ENCODE measurements at regions not wholly inside any gene's neighbourhood (a gene's known extent, or its start where the extent isn't known, plus 50 kb on each side); places are given as distances from the start of the nearest gene placed in this dataset.

DNA sequence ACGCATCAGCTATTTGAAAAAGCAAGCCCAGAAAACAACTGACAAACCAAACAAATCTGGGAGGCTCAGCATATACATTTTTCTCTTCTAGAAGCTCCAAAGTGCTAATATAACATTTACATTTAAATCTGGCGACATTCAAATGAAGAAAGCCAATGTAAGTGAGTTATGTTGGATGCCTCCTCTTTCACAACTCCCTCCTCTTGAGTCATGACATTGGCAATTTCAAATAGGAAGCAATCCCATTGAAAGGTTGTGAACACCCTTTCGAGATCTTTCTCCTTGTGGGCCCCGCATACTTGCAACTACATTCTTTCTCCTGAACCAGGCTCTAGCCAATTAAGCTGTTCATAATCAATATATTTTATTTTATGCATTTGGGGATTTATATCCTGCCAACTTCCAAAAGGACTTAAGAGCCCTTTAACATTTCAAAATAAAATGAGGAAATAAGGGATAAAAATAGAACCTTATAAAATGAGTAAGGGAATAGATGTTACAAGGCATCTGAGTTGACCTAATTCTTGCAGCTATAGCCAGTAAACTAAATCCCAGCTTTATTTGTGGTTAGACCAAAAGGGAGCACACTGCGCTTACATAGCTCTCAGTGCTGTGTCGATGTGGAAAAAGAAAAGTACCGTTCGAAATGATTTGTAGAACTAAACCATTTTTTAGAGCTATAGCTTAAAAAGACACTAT lies 129.5 kb upstream of the SESN3 start:
- TF ChIP-seq, protein P1, sequence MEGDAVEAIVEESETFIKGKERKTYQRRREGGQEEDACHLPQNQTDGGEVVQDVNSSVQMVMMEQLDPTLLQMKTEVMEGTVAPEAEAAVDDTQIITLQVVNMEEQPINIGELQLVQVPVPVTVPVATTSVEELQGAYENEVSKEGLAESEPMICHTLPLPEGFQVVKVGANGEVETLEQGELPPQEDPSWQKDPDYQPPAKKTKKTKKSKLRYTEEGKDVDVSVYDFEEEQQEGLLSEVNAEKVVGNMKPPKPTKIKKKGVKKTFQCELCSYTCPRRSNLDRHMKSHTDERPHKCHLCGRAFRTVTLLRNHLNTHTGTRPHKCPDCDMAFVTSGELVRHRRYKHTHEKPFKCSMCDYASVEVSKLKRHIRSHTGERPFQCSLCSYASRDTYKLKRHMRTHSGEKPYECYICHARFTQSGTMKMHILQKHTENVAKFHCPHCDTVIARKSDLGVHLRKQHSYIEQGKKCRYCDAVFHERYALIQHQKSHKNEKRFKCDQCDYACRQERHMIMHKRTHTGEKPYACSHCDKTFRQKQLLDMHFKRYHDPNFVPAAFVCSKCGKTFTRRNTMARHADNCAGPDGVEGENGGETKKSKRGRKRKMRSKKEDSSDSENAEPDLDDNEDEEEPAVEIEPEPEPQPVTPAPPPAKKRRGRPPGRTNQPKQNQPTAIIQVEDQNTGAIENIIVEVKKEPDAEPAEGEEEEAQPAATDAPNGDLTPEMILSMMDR (IDR thresholded peaks at IDR 0.05): no peak
- no peak for TF ChIP-seq EZH2 (IDR thresholded peaks at IDR 0.05; ENCODE audit: borderline replicate concordance, insufficient read depth, low read depth, low read length, poor library complexity, severe bottlenecking)

Data from B cell (primary cell).